MCF 10A (cell line): ENCODE measurements at regions not wholly inside any gene's neighbourhood (a gene's known extent, or its start where the extent isn't known, plus 50 kb on each side); places are given as distances from the start of the nearest gene placed in this dataset.

Experiments used
- BruUV-seq: library from RNA; stranded (reverse); fragments of 400-500 nt; replicated peaks from 2 replicates; lab custom pipeline; 2021; lab: Mats Ljungman, UMichigan
- CTCF ChIA-PET: fragments of 300-600 bp; sonication (Branson Sonifier 250); formaldehyde crosslinking; extraction: SDS; loops from one replicate; lab custom pipeline; 2021; ENCODE audit warnings: antibody characterized with exemption, inconsistent platforms; lab: Yijun Ruan, JAX
- POLR2A ChIA-PET: fragments of 300-600, 350-650 bp; sonication (Branson Sonifier 250); formaldehyde crosslinking; extraction: SDS; loops from one replicate; lab custom pipeline; 2020; ENCODE audit warnings: antibody characterized with exemption, inconsistent platforms; lab: Yijun Ruan, JAX
- DNase-seq: peaks from one replicate; pipeline ENCODE4 v3.0.0-alpha.2; 2018; ENCODE audit not compliant: unreplicated experiment
- H3K27ac Mint-ChIP-seq: one replicate; pipeline ENCODE4 v1.8.0; 2022; ENCODE audit warnings: mild to moderate bottlenecking, low read depth, mixed read lengths; ENCODE audit not compliant: unreplicated experiment
- H3K27me3 Mint-ChIP-seq: one replicate; pipeline ENCODE4 v1.8.0; 2022; ENCODE audit warnings: mixed read lengths; ENCODE audit not compliant: insufficient read depth, unreplicated experiment
- H3K36me3 Mint-ChIP-seq: one replicate; pipeline ENCODE4 v1.8.0; 2022; ENCODE audit warnings: mild to moderate bottlenecking, moderate library complexity, mixed read lengths; ENCODE audit not compliant: insufficient read depth, unreplicated experiment
- H3K4me1 Mint-ChIP-seq: one replicate; pipeline ENCODE4 v1.8.0; 2022; ENCODE audit warnings: mixed read lengths; ENCODE audit not compliant: insufficient read depth, unreplicated experiment
- H3K4me3 Mint-ChIP-seq: one replicate; pipeline ENCODE4 v1.8.0; 2022; ENCODE audit warnings: mild to moderate bottlenecking, moderate library complexity, mixed read lengths; ENCODE audit not compliant: unreplicated experiment
- H3K9me3 Mint-ChIP-seq: one replicate; pipeline ENCODE4 v1.8.0; 2022; ENCODE audit warnings: mixed read lengths; ENCODE audit not compliant: unreplicated experiment
- intact Hi-C: fragments of 100-400 bp; cut with micrococcal nuclease; formaldehyde crosslinking; loops from 2 replicates; pipeline ENCODE4 v1.14.1; 2022
- TF ChIP-seq, protein P1 (sequence below): fragments of 200-600 bp; IDR thresholded peaks from one replicate; pipeline ENCODE4 v1.8.0; 2022; ENCODE audit warnings: antibody characterized with exemption, mild to moderate bottlenecking; ENCODE audit not compliant: unreplicated experiment

DNA sequence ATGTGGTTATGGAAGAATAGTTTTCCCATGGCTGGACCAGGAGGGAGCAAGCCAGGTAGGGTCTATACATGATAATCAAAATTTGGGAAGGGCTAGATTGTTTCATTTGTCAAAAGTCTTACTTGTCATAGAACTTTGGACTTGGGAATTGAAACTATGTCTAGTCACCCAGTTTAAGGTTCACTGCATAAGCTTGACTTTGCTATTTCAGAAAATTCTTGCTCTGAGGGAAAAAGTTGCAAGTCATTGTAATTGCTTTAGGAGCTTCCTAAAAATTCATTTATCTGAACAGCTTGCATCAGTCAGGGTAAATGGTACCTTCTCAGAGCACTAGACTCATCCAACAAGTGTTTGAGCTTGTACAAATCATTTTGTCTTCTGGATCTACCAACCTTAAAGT is 1194.7 kb downstream of the GALC start:
- intact Hi-C loops = loop anchor here (10.0 kb wide), 1 partner anchor 246 kb away; no protein-coding TSS in a partner anchor
- POLR2A ChIA-PET = no interaction called here
- Mint-ChIP-seq H3K27me3 (no peaks in the 10 kb centered on the region), H3K4me1 (peaks cover 12% of the 10 kb centered on the region), H3K27ac (no peak overlapping the region), H3K4me3 (no peak overlapping the region), H3K36me3 (no peaks in the 10 kb centered on the region), H3K9me3 (peaks cover 3% of the 10 kb centered on the region)
- TF ChIP-seq, protein P1, sequence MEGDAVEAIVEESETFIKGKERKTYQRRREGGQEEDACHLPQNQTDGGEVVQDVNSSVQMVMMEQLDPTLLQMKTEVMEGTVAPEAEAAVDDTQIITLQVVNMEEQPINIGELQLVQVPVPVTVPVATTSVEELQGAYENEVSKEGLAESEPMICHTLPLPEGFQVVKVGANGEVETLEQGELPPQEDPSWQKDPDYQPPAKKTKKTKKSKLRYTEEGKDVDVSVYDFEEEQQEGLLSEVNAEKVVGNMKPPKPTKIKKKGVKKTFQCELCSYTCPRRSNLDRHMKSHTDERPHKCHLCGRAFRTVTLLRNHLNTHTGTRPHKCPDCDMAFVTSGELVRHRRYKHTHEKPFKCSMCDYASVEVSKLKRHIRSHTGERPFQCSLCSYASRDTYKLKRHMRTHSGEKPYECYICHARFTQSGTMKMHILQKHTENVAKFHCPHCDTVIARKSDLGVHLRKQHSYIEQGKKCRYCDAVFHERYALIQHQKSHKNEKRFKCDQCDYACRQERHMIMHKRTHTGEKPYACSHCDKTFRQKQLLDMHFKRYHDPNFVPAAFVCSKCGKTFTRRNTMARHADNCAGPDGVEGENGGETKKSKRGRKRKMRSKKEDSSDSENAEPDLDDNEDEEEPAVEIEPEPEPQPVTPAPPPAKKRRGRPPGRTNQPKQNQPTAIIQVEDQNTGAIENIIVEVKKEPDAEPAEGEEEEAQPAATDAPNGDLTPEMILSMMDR = no peak
- CTCF ChIA-PET = interaction anchor here (0.6 kb wide), 1 partner anchor 434 kb away, joined by 4 read pairs; no protein-coding TSS in a partner anchor
- DNase-seq = no peak
- no TSS peak for BruUV-seq

DNA sequence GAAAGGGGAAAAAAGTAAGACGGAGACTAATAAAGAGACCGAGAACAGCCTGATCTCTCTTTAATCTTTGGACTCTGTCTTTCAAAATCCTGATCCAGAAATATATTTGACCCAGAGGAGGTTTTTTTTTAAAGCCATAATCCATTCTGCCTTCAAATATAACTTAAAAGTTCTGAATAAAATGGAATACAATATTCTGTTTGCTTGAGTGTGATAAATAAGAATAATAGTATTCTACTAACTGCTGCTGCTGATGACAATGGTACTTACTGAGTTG is 1196.0 kb downstream of the GALC start:
- Mint-ChIP-seq H3K27me3 (no peaks in the 10 kb centered on the region), H3K4me1 (peaks cover 12% of the 10 kb centered on the region), H3K36me3 (no peaks in the 10 kb centered on the region), H3K4me3 (no peak overlapping the region), H3K27ac (no peak overlapping the region), H3K9me3 (peaks cover 7% of the 10 kb centered on the region)
- intact Hi-C loops = loop anchor here (10.0 kb wide), 1 partner anchor 248 kb away; no protein-coding TSS in a partner anchor
- no TSS peak for BruUV-seq
- CTCF ChIA-PET = no interaction called here
- TF ChIP-seq, protein P1 = no peak
- no peak for DNase-seq
- POLR2A ChIA-PET = no interaction called here

DNA sequence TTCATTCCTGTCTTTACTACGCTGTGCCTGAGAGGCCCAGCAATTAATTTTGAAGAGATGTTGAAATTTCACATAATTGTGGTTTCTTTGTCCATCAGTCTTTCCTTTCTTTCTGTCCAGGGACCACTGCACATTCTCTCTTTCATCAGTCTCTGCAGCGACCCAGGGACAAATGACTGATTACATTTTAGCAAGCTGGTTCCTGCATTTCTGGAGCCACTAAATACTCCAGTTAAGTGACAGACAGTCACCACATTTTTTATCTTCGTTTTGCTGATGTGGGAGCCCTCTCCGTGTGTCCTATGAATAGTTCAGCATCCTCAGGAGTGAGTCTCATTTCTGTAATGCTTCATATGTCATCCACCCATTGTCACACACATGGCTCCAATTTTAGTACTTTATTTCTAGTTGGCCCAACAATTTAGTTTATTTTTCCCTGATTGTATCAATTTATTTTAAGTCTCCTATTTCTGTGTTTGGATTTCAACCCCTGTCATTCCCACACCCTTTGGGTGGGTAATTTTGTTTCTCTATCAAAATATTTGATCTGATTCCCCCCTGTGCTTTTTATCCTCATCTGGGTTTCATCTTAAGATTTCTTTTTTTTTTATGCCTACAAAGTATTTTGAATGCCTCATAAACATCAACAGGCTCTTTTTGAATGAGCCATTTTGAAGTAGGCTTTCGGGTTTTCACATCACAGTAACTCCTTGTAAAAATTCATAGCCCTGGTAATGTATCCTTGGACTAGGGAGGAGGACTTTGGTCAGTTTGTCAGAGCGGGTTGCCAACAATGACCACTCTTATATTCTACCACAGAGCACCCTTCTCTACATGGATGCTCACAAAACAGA is 1196.5 kb downstream of the GALC start:
- Mint-ChIP-seq H3K4me1 (peaks cover 12% of the 10 kb centered on the region), H3K27me3 (no peaks in the 10 kb centered on the region), H3K36me3 (no peaks in the 10 kb centered on the region), H3K9me3 (peaks cover 7% of the 10 kb centered on the region), H3K4me3 (no peak overlapping the region), H3K27ac (no peak overlapping the region)
- intact Hi-C loops = loop anchor here (10.0 kb wide), 1 partner anchor 248 kb away; no protein-coding TSS in a partner anchor
- ChIA-PET CTCF (no interaction called here), POLR2A (no interaction called here)
- DNase-seq = no peak
- TF ChIP-seq, protein P1 = no peak
- no TSS peak for BruUV-seq

DNA sequence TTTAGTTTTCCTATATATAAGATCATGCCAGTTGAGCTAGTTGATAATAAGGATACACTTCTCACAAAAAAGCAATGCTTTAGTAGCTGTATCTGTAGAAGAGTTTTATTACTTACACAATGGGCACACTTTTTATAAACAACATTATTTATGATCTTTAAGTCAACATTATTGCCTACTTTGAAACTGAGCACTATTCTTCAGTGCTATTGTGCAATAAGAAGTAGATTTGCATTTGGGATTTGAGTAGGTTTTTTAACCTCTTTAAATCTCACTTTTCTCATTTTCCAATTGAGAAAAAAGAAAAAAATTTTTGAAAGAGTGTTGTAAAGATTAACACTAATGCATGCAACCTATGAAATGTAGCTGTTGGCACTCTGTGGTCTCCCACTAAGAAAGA is 1198.3 kb downstream of the GALC start:
- intact Hi-C loops = loop anchor here (10.0 kb wide), 1 partner anchor 250 kb away; no protein-coding TSS in a partner anchor
- H3K36me3 Mint-ChIP-seq = no peaks in the 10 kb centered on the region

More for the DNA sequence above, 1198.3 kb downstream of the GALC start:
- TF ChIP-seq, protein P1 = no peak
- CTCF ChIA-PET = interaction anchor here (0.5 to 0.6 kb wide), 2 partner anchors 15 to 668 kb away, joined by 3 read pairs; no protein-coding TSS in a partner anchor
- no peak for DNase-seq
- BruUV-seq = no TSS peak
- POLR2A ChIA-PET = interaction anchor here (0.5 kb wide), 1 partner anchor 962 kb away, joined by 3 read pairs; no protein-coding TSS in a partner anchor
- Mint-ChIP-seq H3K27me3 (no peaks in the 10 kb centered on the region), H3K9me3 (peaks cover 7% of the 10 kb centered on the region), H3K4me3 (no peak overlapping the region), H3K27ac (no peak overlapping the region), H3K4me1 (peaks cover 11% of the 10 kb centered on the region)
